HEK293 (cell line): ENCODE measurements at regions not wholly inside any gene's neighbourhood (a gene's known extent, or its start where the extent isn't known, plus 50 kb on each side); places are given as distances from the start of the nearest gene placed in this dataset.
"Not testable (repeated sequence)": the region's sequence is repeated elsewhere in the genome, so short reads cannot be mapped to it uniquely, and the experiment has no call there.

Experiments
- CTCF ChIA-PET: fragments of 350-600 bp; formaldehyde crosslinking; extraction: SDS; loops from one replicate; lab custom pipeline; 2021; ENCODE audit warnings: antibody characterized with exemption; lab: Yijun Ruan, JAX
- POLR2A ChIA-PET: fragments of 300-600 bp; formaldehyde crosslinking; extraction: SDS; loops from one replicate; lab custom pipeline; 2020; ENCODE audit warnings: antibody characterized with exemption, inconsistent platforms; lab: Yijun Ruan, JAX
- H3K27ac ChIP-seq: fragments of 200-500 bp; sonication (Bioruptor generic); 2 replicates; pipeline ENCODE4 v1.5.1; 2014; ENCODE audit warnings: low read depth, low read length, control low read depth, inconsistent platforms; ENCODE audit errors: extremely low read depth
- H3K36me3 ChIP-seq, 2 experiments: fragments of 200-500 bp in 1 of 2; sonication (Bioruptor generic) in 1 of 2; 1 replicate in 1 of 2; 2 replicates in 1 of 2; pipeline ENCODE4 v1.5.1; 2014 to 2017; ENCODE audit warnings: inconsistent platforms in 2 of 2, low read length in 2 of 2; ENCODE audit not compliant: control insufficient read depth in 2 of 2, insufficient read depth in 1 of 2
- H3K4me1 ChIP-seq: fragments of 200-500 bp; sonication (Bioruptor generic); 2 replicates; pipeline ENCODE4 v1.5.1; 2014; ENCODE audit warnings: mild to moderate bottlenecking, low read length, inconsistent platforms; ENCODE audit not compliant: control insufficient read depth, insufficient read depth
- H3K4me3 ChIP-seq: 2 replicates; pipeline ENCODE4 v1.5.1; 2011; ENCODE audit warnings: low read depth, mild to moderate bottlenecking, control low read depth, low read length, moderate library complexity
- H3K9me3 ChIP-seq: fragments of 200-500 bp; sonication (Bioruptor generic); 2 replicates; pipeline ENCODE4 v1.5.1; 2014; ENCODE audit warnings: low read depth, low read length, inconsistent platforms; ENCODE audit not compliant: control insufficient read depth, insufficient read depth
- ZBTB6 ChIP-seq: fragments of 450-650 bp; formaldehyde crosslinking; IDR thresholded peaks from 2 replicates; pipeline ENCODE4 v1.5.1; 2017; ENCODE audit warnings: missing biosample characterization, missing genetic modification characterization
- ZNF335 ChIP-seq: fragments of 450-650 bp; formaldehyde crosslinking; conservative IDR thresholded peaks from 2 replicates; pipeline ENCODE4 v1.5.1; 2016; ENCODE audit warnings: missing biosample characterization, missing genetic modification characterization

- H3K36me3 ChIP-seq, CTCF ChIA-PET, POLR2A ChIA-PET, H3K27ac ChIP-seq, H3K9me3 ChIP-seq, H3K4me3 ChIP-seq, H3K4me1 ChIP-seq: not testable (repeated sequence)
Measured at GRCh38 chr7:9919-10318, 182.5 kb upstream of the FAM20C start.

GRCh38 chr7:32565-33280 is 159.6 kb upstream of the FAM20C start:
- POLR2A ChIA-PET, H3K4me3 ChIP-seq, CTCF ChIA-PET: not testable (repeated sequence)

GRCh38 chr7:35121-35541 is 157.2 kb upstream of the FAM20C start:
- H3K4me3 ChIP-seq, POLR2A ChIA-PET, H3K9me3 ChIP-seq, H3K36me3 ChIP-seq, H3K4me1 ChIP-seq, CTCF ChIA-PET, H3K27ac ChIP-seq: not testable (repeated sequence)

More at GRCh38 chr7:32565-33280, 159.6 kb upstream of the FAM20C start:
- not testable (repeated sequence) for H3K36me3 ChIP-seq, H3K4me1 ChIP-seq, H3K9me3 ChIP-seq, H3K27ac ChIP-seq

- H3K9me3 ChIP-seq, CTCF ChIA-PET, H3K4me1 ChIP-seq, H3K4me3 ChIP-seq, H3K36me3 ChIP-seq, POLR2A ChIA-PET, H3K27ac ChIP-seq: not testable (repeated sequence)
Measured at GRCh38 chr7:36539-36938, 155.8 kb upstream of the FAM20C start.

GRCh38 chr7:37656-38055 is 154.7 kb upstream of the FAM20C start:
- CTCF ChIA-PET, H3K4me3 ChIP-seq, H3K36me3 ChIP-seq, H3K27ac ChIP-seq, H3K4me1 ChIP-seq, POLR2A ChIA-PET, H3K9me3 ChIP-seq: not testable (repeated sequence)

GRCh38 chr7:38444-38843 is 153.9 kb upstream of the FAM20C start:
- H3K9me3 ChIP-seq, H3K4me1 ChIP-seq, H3K4me3 ChIP-seq, POLR2A ChIA-PET, CTCF ChIA-PET, H3K36me3 ChIP-seq, H3K27ac ChIP-seq: not testable (repeated sequence)

GRCh38 chr7:39984-40740 is 152.2 kb upstream of the FAM20C start:
- TF ChIP-seq ZNF335 (tag by site-specific recombination) (0 out of 2 replicates have a peak, but pooled peaks have one; percentile 16), ZBTB6 (tag by site-specific recombination) (peak; percentile 74; the same call in 1 of the 2 replicates)
- CTCF ChIA-PET, H3K36me3 ChIP-seq, POLR2A ChIA-PET, H3K27ac ChIP-seq, H3K9me3 ChIP-seq, H3K4me1 ChIP-seq, H3K4me3 ChIP-seq: not testable (repeated sequence)
